ENCODE measurements at regions not wholly inside any gene's neighbourhood (a gene's known extent, or its start where the extent isn't known, plus 50 kb on each side); places are given as distances from the start of the nearest gene placed in this dataset.

DNA sequence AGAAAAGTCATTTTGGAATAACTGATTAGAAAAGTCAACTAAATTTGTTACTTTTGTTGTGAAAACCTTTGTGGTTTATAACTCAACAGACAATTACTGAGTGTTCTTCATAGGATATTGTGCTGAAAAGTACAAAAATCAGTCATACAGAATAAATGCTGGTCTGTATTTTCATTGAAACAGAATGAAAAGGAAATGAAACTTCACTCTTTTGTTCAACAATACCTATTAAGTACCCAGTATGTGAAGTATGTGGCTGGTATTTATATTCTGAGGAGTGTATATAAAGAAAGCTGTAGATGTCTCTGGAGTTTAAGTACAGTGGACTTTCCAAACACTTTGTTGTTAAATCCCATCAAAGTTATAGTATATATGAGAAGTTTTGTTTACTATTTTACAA is 828.4 kb upstream of the ATXN8OS start:
- TF ChIP-seq CTCF (IDR thresholded peaks at IDR 0.05) (no peak), EP300 (IDR thresholded peaks at IDR 0.05; ENCODE audit: low read depth) (no peak), POLR2AphosphoS5 (IDR thresholded peaks at IDR 0.05) (no peak)

Measured in transverse colon (tissue), 4 donors.